ENCODE measurements at regions not wholly inside any gene's neighbourhood (a gene's known extent, or its start where the extent isn't known, plus 50 kb on each side); places are given as distances from the start of the nearest gene placed in this dataset.

GRCh38 chr12:59911516-59911915 lies 315.7 kb downstream of the SLC16A7 start:
- no peak for ATAC-seq
- H3K9me3 Mint-ChIP-seq = no peaks in the 10 kb centered on the region
- CTCF ChIA-PET = interaction anchor here (1.5 kb wide), 1 partner anchor 76 kb away, joined by 8 read pairs; no protein-coding TSS in a partner anchor
- H3K4me3 Mint-ChIP-seq = no peak overlapping the region
- H3K36me3 Mint-ChIP-seq = no peaks in the 10 kb centered on the region
- peaks cover 9% of the 10 kb centered on the region for H3K4me1 Mint-ChIP-seq
- H3K27me3 Mint-ChIP-seq (ENCODE audit: low read depth) = no peaks in the 10 kb centered on the region
- no peak for DNase-seq (ENCODE audit: low spot score)
- H3K27ac Mint-ChIP-seq = no peak overlapping the region
- TF ChIP-seq, protein P1, sequence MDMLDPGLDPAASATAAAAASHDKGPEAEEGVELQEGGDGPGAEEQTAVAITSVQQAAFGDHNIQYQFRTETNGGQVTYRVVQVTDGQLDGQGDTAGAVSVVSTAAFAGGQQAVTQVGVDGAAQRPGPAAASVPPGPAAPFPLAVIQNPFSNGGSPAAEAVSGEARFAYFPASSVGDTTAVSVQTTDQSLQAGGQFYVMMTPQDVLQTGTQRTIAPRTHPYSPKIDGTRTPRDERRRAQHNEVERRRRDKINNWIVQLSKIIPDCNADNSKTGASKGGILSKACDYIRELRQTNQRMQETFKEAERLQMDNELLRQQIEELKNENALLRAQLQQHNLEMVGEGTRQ (CRISPR knock-in tag; IDR thresholded peaks at IDR 0.05) = no peak
- TF ChIP-seq ZNF396 (CRISPR knock-in tag; IDR thresholded peaks at IDR 0.05; ENCODE audit: borderline replicate concordance) (no peak), ATF1 (CRISPR knock-in tag; IDR thresholded peaks at IDR 0.05) (no peak), FOXP1 (CRISPR knock-in tag; IDR thresholded peaks at IDR 0.05; ENCODE audit: borderline replicate concordance) (no peak), RELA (CRISPR knock-in tag; IDR thresholded peaks at IDR 0.05; ENCODE audit: borderline replicate concordance) (no peak), NFATC4 (CRISPR knock-in tag; IDR thresholded peaks at IDR 0.05) (no peak), GTF2I (CRISPR knock-in tag; conservative IDR thresholded peaks at IDR 0.05) (no peak)
- POLR2A ChIA-PET = no interaction called here

- POLR2A ChIA-PET = no interaction called here
- no peak for DNase-seq (ENCODE audit: low spot score)
Measured at GRCh38 chr12:59916988-59917387, 321.2 kb downstream of the SLC16A7 start.

More at GRCh38 chr12:59916988-59917387, 321.2 kb downstream of the SLC16A7 start:
- H3K36me3 Mint-ChIP-seq = no peaks in the 10 kb centered on the region
- CTCF ChIA-PET = no interaction called here
- no peaks in the 10 kb centered on the region for H3K4me1 Mint-ChIP-seq
- H3K9me3 Mint-ChIP-seq = no peaks in the 10 kb centered on the region
- no peak overlapping the region for H3K4me3 Mint-ChIP-seq
- H3K27me3 Mint-ChIP-seq (ENCODE audit: low read depth) = no peaks in the 10 kb centered on the region
- ATAC-seq = no peak
- no peak overlapping the region for H3K27ac Mint-ChIP-seq
- TF ChIP-seq MYBL2 (CRISPR knock-in tag; IDR thresholded peaks at IDR 0.05) = no peak
- TF ChIP-seq ZNF671 (CRISPR knock-in tag; IDR thresholded peaks at IDR 0.05) = no peak
- no peak for TF ChIP-seq FOXJ3 (CRISPR knock-in tag; IDR thresholded peaks at IDR 0.05; ENCODE audit: borderline replicate concordance)
- TF ChIP-seq, protein P2, sequence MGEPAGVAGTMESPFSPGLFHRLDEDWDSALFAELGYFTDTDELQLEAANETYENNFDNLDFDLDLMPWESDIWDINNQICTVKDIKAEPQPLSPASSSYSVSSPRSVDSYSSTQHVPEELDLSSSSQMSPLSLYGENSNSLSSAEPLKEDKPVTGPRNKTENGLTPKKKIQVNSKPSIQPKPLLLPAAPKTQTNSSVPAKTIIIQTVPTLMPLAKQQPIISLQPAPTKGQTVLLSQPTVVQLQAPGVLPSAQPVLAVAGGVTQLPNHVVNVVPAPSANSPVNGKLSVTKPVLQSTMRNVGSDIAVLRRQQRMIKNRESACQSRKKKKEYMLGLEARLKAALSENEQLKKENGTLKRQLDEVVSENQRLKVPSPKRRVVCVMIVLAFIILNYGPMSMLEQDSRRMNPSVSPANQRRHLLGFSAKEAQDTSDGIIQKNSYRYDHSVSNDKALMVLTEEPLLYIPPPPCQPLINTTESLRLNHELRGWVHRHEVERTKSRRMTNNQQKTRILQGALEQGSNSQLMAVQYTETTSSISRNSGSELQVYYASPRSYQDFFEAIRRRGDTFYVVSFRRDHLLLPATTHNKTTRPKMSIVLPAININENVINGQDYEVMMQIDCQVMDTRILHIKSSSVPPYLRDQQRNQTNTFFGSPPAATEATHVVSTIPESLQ (CRISPR knock-in tag; IDR thresholded peaks at IDR 0.05) = no peak
- no peak for TF ChIP-seq ZNF138 (CRISPR knock-in tag; conservative IDR thresholded peaks at IDR 0.05)
- no peak for TF ChIP-seq TCF7 (CRISPR knock-in tag; IDR thresholded peaks at IDR 0.05; ENCODE audit: low read depth)
- TF ChIP-seq GRHL2 (CRISPR knock-in tag; IDR thresholded peaks at IDR 0.05; ENCODE audit: insufficient replicate concordance, severe bottlenecking) = no peak
- TF ChIP-seq RORB (CRISPR knock-in tag; IDR thresholded peaks at IDR 0.05) = no peak
- TF ChIP-seq, protein P3, sequence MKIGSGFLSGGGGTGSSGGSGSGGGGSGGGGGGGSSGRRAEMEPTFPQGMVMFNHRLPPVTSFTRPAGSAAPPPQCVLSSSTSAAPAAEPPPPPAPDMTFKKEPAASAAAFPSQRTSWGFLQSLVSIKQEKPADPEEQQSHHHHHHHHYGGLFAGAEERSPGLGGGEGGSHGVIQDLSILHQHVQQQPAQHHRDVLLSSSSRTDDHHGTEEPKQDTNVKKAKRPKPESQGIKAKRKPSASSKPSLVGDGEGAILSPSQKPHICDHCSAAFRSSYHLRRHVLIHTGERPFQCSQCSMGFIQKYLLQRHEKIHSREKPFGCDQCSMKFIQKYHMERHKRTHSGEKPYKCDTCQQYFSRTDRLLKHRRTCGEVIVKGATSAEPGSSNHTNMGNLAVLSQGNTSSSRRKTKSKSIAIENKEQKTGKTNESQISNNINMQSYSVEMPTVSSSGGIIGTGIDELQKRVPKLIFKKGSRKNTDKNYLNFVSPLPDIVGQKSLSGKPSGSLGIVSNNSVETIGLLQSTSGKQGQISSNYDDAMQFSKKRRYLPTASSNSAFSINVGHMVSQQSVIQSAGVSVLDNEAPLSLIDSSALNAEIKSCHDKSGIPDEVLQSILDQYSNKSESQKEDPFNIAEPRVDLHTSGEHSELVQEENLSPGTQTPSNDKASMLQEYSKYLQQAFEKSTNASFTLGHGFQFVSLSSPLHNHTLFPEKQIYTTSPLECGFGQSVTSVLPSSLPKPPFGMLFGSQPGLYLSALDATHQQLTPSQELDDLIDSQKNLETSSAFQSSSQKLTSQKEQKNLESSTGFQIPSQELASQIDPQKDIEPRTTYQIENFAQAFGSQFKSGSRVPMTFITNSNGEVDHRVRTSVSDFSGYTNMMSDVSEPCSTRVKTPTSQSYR (CRISPR knock-in tag; IDR thresholded peaks at IDR 0.05) = no peak
- no peak for TF ChIP-seq IRF2 (CRISPR knock-in tag; IDR thresholded peaks at IDR 0.05; ENCODE audit: borderline replicate concordance, low read depth)
- TF ChIP-seq GABPB1 (CRISPR knock-in tag; IDR thresholded peaks at IDR 0.05) = no peak
- TF ChIP-seq, protein P4, sequence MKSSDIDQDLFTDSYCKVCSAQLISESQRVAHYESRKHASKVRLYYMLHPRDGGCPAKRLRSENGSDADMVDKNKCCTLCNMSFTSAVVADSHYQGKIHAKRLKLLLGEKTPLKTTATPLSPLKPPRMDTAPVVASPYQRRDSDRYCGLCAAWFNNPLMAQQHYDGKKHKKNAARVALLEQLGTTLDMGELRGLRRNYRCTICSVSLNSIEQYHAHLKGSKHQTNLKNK (CRISPR knock-in tag; IDR thresholded peaks at IDR 0.05) = no peak
- TF ChIP-seq PRRX2 (CRISPR knock-in tag; IDR thresholded peaks at IDR 0.05) = no peak
- TF ChIP-seq ETV6 (CRISPR knock-in tag; IDR thresholded peaks at IDR 0.05) = no peak
- TF ChIP-seq, protein P5, sequence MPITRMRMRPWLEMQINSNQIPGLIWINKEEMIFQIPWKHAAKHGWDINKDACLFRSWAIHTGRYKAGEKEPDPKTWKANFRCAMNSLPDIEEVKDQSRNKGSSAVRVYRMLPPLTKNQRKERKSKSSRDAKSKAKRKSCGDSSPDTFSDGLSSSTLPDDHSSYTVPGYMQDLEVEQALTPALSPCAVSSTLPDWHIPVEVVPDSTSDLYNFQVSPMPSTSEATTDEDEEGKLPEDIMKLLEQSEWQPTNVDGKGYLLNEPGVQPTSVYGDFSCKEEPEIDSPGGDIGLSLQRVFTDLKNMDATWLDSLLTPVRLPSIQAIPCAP (CRISPR knock-in tag; IDR thresholded peaks at IDR 0.05) = no peak
- TF ChIP-seq JUN (CRISPR knock-in tag; IDR thresholded peaks at IDR 0.05) = no peak
